22Rv1 (cell line): ENCODE measurements at regions not wholly inside any gene's neighbourhood (a gene's known extent, or its start where the extent isn't known, plus 50 kb on each side); places are given as distances from the start of the nearest gene placed in this dataset.

ENCODE experiments used
- ZFX ChIP-seq: fragments of 450-650 bp; IDR thresholded peaks from 2 replicates; pipeline ENCODE4 v1.6.1; 2017; ENCODE audit warnings: antibody characterized with exemption, borderline replicate concordance
- TF ChIP-seq, protein P1 (sequence below): fragments of 450-650 bp; IDR thresholded peaks from 2 replicates; pipeline ENCODE4 v1.5.1; 2017; ENCODE audit warnings: mild to moderate bottlenecking

DNA sequence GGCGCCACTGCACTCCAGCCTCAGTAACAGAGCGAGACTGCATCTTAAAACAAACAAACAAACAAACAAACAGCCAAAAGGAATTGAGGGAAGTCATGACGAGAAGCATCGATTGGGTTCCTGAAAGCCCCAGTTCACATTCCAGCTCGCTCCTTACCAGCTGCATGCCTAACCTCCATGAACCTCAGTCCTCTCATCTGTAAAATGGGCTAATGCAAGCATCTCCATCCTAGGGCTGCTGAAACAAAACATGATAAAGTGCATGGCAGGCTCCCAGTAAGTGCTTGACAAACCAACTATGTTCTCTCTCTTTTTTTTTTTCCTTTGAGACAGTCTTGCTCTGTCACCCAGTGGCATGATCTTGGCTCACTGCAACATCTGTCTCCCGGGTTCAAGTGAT, 79.7 kb upstream of the DISP3 start:
- TF ChIP-seq, protein P1, sequence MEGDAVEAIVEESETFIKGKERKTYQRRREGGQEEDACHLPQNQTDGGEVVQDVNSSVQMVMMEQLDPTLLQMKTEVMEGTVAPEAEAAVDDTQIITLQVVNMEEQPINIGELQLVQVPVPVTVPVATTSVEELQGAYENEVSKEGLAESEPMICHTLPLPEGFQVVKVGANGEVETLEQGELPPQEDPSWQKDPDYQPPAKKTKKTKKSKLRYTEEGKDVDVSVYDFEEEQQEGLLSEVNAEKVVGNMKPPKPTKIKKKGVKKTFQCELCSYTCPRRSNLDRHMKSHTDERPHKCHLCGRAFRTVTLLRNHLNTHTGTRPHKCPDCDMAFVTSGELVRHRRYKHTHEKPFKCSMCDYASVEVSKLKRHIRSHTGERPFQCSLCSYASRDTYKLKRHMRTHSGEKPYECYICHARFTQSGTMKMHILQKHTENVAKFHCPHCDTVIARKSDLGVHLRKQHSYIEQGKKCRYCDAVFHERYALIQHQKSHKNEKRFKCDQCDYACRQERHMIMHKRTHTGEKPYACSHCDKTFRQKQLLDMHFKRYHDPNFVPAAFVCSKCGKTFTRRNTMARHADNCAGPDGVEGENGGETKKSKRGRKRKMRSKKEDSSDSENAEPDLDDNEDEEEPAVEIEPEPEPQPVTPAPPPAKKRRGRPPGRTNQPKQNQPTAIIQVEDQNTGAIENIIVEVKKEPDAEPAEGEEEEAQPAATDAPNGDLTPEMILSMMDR, result no peak
- TF ChIP-seq ZFX, result no peak
